NCI-H524 treated with DMSO at 0.1 percent for 48 hours (cell line): ENCODE measurements at regions not wholly inside any gene's neighbourhood (a gene's known extent, or its start where the extent isn't known, plus 50 kb on each side); places are given as distances from the start of the nearest gene placed in this dataset.

Source experiments
- DNase-seq: peaks from one replicate; lab custom pipeline; 2025; lab: John Stamatoyannopoulos, UW

DNA sequence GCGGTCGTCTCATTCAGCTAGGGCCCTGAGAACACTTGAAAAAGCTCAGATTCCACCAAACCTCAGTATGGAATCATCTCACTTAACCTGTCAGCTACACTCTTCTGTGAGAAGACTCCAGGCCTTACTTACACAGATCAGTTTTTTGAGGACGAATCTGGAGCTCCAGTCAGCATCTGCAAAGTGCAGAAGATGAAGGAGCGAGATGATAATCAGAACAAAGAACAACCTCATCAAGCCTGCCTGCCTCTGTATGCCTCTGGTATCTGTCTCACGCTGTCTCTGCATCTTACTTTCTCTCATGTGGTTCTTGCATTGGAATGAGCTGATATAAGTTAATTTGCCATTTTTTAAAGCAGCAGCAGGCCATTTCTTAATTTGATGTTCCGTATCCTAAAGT lies 444.1 kb upstream of the LRATD1 start:
- DNase-seq: no peak

DNA sequence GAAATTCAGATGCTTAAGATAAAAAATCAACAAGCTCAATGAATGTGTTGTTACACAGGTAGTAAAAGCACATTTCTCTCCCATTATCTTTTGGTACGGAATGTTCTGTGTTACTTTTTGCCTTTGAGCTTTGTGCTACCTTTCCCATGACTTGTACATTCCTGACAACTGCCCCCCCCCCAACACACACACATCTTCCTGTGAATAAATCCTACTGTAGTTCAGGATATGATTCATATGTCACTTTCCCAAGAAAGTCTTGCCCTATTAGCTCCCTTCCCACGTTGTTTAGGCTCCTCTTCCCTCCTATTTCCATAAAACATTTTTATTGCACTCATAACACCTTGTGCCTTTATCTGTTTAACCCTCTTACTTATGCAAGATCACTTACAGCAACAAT lies 442.6 kb upstream of the LRATD1 start:
- no peak for DNase-seq

DNA sequence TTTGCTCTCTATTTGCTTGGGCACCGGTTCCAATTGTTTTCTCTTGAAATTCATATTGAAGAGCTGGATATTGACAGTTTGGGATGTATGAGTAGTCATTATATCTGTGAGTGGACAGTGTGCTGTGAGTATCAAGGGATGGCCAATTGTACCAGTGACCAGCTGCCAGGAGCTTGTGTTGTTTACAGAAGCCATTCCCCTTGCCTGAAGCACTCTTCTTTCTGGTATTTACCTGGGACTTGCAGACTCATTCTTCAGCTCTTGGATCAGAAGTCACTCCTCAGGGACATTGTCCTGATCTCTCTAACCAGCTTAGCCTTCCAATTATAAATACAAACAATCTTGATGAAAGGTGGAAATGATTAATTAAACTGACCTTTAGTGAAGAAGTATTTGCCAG lies 438.3 kb upstream of the LRATD1 start:
- no peak for DNase-seq

- DNase-seq: no peak
These were observed 435.2 kb upstream of the LRATD1 start for GRCh38 chr2:14197293-14197692.

GRCh38 chr2:14199040-14199439 lies 433.5 kb upstream of the LRATD1 start:
- DNase-seq: no peak

DNA sequence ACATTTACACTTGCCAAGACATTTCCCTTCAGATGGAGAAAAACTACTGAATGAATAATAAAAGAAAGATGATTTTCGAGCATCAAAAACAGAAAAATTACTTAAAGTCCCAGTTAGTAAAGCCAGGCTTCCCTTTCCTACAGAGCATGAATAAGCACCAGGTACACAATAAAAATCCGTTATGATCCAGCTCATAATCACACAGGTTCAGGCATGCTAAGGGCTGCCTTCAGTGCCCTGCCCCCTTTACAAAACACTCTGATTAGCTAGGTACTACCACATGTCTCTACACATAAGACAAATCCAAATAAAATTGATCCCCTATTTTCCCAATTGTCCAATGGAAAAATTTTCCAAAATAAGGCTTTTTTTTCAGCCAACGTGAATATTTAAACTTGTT lies 413.2 kb upstream of the LRATD1 start:
- DNase-seq: no peak

- no peak for DNase-seq
These were observed 412.4 kb upstream of the LRATD1 start for GRCh38 chr2:14220101-14220500.

DNA sequence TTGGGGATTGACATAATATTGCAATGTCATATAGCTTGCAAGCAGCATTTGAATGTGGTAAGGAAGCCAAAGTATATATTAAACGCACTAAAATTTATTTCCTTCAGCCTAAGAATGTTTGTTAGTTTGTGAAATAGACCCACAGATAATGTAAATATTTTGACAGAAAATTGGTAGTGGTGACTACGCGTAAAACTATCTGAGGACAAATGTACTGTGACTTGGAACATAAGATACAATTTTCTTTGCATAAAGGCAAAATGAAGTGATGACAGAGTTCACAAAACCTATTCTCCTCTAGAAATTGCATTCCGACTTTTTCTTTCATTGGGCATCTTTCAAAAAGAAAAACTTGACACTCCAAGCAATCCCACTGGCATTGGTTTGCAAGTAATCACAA lies 411.1 kb upstream of the LRATD1 start:
- DNase-seq: no peak

DNA sequence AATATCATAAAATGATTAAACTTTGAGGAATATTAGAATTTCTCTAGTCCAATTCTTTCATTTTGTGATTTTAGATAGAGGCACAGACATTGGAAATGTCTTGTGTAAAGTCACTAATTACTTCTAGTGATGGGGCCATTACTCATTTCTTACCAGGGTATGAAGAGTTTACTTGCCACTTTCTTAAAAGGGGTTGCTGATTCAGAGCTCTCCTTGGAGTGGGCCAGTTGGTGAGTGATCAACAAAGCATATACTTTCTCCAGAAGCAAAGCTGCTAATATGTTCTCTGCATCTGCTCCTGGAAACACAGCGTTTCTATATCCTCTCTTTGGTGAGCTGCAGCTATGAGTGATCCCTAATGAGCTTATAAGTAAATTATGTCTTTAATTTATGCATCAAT lies 408.9 kb upstream of the LRATD1 start:
- no peak for DNase-seq

- DNase-seq: no peak
These were observed 401.1 kb upstream of the LRATD1 start for GRCh38 chr2:14231391-14231898.

DNA sequence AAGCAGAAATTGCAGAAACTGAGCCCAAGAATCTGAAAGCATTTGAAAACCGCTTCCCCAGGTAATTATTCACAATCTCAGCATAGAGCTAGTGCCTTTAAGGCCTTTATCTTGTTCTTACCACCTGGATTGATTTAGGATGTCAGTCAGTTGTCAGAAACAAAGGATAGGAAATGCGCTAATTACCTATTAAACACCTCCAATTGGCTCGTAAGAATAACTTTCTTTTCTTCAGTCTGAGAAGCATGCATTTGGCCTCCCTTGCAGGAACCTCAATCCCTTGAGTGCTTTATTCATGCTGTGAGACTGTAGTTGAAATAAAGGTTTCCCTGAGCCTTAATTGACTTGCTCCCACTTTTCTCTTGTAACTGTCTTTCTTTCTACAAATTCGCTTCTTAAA lies 400.3 kb upstream of the LRATD1 start:
- DNase-seq: no peak

- DNase-seq: no peak
These were observed 397.6 kb upstream of the LRATD1 start for GRCh38 chr2:14234911-14235310.

DNA sequence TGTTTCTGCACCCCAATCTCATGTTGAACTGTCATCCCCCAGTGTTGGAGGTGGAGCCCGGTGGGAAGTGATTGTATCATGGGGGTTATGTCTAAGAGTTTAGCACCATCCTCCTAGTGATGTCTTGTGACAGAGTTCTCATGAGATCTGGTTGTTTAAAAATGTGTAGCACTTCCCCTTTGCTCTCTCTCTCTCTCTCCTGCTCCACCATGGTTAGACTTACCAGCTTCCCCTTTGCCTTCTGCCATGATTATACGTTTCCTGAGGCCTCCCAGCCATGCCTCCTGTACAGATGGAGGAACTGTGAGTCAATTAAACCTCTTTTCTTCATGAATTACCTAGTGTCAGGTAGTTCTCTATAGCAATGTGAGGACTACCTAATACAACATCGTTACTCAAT lies 396.9 kb upstream of the LRATD1 start:
- DNase-seq: no peak

DNA sequence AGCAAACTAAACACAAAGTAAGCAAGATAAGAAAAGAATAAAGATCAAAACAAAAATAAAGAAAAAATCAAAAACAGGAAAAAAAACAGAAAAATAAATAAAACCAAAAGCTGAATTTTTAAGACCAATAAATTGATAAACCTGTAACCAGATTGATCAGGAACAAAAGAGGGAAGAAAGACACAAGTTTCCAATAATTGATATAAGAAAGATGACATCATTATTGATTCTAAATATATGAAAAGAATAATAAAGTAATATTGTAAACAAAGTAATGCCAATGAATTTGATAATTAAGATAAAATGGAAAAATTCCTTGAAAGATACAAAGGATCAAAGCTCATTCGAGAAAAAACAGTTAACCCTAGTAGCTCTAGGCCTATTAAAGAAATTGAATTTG lies 394.6 kb upstream of the LRATD1 start:
- DNase-seq: no peak

DNA sequence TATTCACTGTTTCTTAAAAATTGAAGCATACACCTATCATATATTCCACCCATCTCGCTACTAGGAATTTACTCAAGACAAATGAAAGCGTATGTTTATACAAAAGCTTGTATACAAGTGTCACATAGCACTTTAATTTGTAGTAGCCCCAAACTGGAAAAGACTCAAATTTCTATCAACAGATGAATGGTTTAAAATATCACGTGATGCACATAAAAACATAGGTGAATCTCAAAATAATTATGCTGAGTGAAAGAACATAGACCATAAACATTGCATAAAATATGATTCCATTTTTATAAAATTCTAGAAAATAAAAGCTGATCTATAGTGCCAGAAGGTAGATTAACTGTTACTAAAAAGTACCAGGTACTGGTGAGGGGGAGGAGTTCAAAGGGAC lies 392.9 kb upstream of the LRATD1 start:
- DNase-seq: no peak

DNA sequence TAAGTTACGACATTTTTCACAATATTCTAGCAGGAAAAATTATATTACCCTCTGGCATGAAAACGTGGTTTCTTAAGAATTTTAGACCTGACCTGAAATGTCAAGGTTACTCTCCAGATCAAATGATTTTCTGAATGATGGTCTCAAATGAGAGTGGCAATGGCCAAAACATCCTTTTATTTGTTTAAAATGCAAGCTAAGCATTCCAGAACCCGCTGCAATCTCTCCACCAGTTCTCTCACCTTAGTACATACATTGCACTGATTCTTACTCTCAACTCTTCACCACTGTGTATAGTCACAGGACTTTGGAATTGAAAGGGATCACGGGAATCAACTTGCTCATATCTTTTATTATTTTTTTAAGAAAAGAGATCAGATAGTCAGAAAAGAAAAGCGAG lies 391.6 kb upstream of the LRATD1 start:
- no peak for DNase-seq

DNA sequence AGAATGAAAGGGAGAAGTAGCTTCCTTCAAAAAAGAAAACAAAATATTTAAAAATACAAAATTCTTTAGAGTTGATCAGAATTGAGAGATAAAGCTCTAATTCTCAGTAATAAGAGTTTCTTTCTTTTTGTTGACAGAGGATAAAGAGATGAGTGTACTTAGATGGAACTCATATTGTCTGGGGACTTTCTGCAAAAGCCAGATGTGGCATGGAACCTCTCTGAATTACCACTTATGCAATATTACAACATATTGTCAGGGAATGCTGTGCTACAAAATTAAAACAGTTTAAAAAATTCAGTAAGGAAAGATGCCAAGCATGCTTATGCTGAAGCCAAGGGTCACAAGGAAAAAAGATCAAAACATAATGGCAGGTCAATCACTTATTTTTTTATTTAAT lies 386.6 kb upstream of the LRATD1 start:
- no peak for DNase-seq

DNA sequence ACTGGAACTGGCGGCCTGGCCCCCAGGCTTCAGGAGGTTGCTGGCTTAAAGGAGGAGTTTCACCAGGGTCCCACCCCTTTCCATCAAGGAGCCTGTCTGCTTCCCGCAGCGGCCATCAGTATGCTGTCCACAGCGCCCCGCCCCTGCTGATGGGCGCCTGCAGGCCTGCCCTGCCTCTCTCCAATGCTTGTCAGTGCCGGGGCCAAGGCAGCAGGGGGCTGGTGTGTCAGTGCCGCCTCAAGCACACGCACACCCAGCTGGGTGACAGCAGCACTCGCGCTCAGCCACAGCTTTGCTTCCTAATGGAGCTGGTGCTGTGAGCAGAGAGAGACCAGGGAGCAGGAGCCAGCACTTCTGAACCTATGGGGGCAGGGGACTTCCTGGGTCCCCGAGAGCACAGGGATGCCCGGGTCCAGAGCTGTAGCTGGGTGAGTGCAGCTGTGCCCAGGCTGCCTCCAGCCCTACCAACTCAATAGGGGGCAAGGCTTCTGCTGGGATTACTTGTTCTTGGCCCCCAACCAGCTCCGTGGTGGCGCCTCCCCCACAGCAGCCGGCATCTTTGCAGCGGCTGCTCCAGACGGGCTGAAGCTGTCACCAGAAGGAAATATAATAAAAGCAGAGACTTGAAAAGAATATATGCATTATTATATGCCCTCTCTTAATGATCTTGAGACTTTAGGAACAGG lies 377.2 kb upstream of the LRATD1 start:
- no peak for DNase-seq

- no peak for DNase-seq
These were observed 375.6 kb upstream of the LRATD1 start for GRCh38 chr2:14256890-14257289.

DNA sequence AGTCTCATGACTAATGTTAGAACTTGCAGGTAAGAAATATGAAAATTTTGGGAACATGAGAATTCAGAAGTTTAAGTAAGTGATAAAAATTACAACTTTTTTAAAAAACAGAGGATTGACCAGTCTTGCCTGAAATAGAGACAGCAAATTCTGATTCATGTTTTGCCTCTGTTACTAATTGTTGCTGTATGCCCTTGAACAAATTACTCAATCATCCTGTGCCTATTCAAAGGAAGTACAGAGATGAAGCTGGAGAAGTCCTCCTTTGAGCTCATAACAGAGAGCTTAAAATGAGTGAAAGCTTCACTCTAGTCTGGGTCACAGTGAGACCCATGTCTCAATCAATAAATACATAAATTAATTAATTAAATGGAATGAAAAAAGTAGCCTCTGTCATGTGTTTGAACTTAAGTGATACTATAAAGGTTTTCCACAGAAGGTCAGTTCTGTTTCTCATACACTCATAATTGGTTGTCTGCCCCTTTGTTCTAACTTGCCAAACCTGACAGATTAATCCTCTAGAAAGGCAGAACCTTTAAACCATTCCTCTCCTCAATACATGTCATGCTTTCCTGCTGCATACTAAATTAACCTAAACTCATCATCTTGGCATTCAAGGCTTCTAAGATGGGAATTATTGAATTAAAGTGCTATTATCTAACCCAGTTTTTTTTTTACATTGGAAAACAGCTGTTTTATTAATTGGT lies 374.6 kb upstream of the LRATD1 start:
- no peak for DNase-seq

DNA sequence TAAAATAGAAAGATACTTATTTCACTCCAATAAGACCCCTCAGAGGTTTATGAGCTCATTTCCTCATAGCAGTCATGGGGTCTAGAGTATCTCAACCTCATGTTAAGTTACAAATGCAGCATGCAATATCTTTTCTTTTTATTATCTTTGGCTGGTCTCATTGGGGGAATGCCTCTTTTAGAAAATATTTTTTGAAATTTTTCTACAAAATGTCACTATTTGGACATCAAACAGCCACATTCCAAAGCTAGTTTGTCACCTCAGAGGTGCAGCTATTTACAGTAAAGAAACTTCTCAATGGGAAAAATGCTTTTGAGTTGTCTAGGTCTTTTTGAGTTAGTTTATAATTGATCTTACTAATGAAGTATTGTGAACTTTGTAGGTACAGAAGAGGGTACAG lies 370.7 kb upstream of the LRATD1 start:
- DNase-seq: no peak

GRCh38 chr2:14263053-14263452 lies 369.5 kb upstream of the LRATD1 start:
- no peak for DNase-seq

GRCh38 chr2:14270036-14270582 lies 362.4 kb upstream of the LRATD1 start:
- DNase-seq: no peak
